ENCODE measurements at regions not wholly inside any gene's neighbourhood (a gene's known extent, or its start where the extent isn't known, plus 50 kb on each side); places are given as distances from the start of the nearest gene placed in this dataset.

DNA sequence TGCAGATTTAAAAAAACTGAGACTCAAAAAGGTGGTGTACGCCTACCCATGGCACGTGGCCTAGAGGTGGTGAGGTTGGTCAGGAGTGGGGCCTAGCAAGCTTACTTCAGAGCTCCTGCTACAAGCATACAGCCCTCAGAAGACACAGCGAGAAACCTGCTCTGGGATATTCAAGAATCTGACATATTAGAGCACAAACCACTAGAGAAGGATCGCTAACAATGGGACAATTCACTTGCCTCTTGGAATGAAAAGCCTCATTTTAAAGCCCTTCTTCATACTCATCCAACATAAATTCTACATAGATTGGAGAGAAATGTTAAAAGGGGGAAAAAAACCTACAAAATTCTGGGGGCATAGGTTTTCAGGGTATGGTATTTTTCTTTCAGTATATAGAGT is 118.0 kb upstream of the ARHGEF3 start:
- TF ChIP-seq CTCF (IDR thresholded peaks at IDR 0.05 in 8 of 11, conservative IDR thresholded peaks at IDR 0.05 in 3 of 11) (no peak), POLR2A (IDR thresholded peaks at IDR 0.05) (no peak), POLR2AphosphoS5 (IDR thresholded peaks at IDR 0.05) (no peak)

Measured in spleen (tissue), 7 donors.